ENCODE measurements at regions not wholly inside any gene's neighbourhood (a gene's known extent, or its start where the extent isn't known, plus 50 kb on each side); places are given as distances from the start of the nearest gene placed in this dataset.

- TF ChIP-seq, protein P1, sequence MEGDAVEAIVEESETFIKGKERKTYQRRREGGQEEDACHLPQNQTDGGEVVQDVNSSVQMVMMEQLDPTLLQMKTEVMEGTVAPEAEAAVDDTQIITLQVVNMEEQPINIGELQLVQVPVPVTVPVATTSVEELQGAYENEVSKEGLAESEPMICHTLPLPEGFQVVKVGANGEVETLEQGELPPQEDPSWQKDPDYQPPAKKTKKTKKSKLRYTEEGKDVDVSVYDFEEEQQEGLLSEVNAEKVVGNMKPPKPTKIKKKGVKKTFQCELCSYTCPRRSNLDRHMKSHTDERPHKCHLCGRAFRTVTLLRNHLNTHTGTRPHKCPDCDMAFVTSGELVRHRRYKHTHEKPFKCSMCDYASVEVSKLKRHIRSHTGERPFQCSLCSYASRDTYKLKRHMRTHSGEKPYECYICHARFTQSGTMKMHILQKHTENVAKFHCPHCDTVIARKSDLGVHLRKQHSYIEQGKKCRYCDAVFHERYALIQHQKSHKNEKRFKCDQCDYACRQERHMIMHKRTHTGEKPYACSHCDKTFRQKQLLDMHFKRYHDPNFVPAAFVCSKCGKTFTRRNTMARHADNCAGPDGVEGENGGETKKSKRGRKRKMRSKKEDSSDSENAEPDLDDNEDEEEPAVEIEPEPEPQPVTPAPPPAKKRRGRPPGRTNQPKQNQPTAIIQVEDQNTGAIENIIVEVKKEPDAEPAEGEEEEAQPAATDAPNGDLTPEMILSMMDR (IDR thresholded peaks at IDR 0.05 in 2 of 3, conservative IDR thresholded peaks at IDR 0.05 in 1 of 3; ENCODE audit: borderline replicate concordance in 1 of 3, insufficient read depth in 1 of 3, low read depth in 2 of 3, low read length in 2 of 3) = no peak
- no peak for TF ChIP-seq ZFX (IDR thresholded peaks at IDR 0.05)
- TF ChIP-seq POLR2A (IDR thresholded peaks at IDR 0.05; ENCODE audit: borderline replicate concordance, extremely low read depth, insufficient read depth, insufficient read length) = no peak
- TF ChIP-seq TCF7L2 (IDR thresholded peaks at IDR 0.05; ENCODE audit: borderline replicate concordance, extremely low read depth, insufficient read depth, insufficient read length) = no peak
- TF ChIP-seq RAD21 (IDR thresholded peaks at IDR 0.05; ENCODE audit: low read depth) = no peak
- TF ChIP-seq FOSL1 (IDR thresholded peaks at IDR 0.05; ENCODE audit: low read depth) = no peak
- TF ChIP-seq, protein P2, sequence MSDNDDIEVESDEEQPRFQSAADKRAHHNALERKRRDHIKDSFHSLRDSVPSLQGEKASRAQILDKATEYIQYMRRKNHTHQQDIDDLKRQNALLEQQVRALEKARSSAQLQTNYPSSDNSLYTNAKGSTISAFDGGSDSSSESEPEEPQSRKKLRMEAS (IDR thresholded peaks at IDR 0.05) = no peak
- TF ChIP-seq ZNF274 (IDR thresholded peaks at IDR 0.05; ENCODE audit: low read depth, low read length) = no peak
- TF ChIP-seq EZH2 (IDR thresholded peaks at IDR 0.05) = no peak
- no peak for TF ChIP-seq POLR2AphosphoS5 (IDR thresholded peaks at IDR 0.05; ENCODE audit: low read depth, low read length)
- no peak for TF ChIP-seq EGR1 (IDR thresholded peaks at IDR 0.05; ENCODE audit: low read depth)
- TF ChIP-seq CEBPB (IDR thresholded peaks at IDR 0.05; ENCODE audit: low read depth) = no peak
- no peak for TF ChIP-seq JUND (IDR thresholded peaks at IDR 0.05)
- no peak for TF ChIP-seq SP1 (IDR thresholded peaks at IDR 0.05; ENCODE audit: low read depth)
Measured at GRCh38 chr9:3758816-3759576, 233.2 kb upstream of the RFX3 start.
